Fibroblast of skin of scalp (primary cell): ENCODE measurements at regions not wholly inside any gene's neighbourhood (a gene's known extent, or its start where the extent isn't known, plus 50 kb on each side); places are given as distances from the start of the nearest gene placed in this dataset.

Experiments
- DNase-seq: peaks from one replicate; pipeline ENCODE4 v3.0.0-alpha.2; 2013

DNA sequence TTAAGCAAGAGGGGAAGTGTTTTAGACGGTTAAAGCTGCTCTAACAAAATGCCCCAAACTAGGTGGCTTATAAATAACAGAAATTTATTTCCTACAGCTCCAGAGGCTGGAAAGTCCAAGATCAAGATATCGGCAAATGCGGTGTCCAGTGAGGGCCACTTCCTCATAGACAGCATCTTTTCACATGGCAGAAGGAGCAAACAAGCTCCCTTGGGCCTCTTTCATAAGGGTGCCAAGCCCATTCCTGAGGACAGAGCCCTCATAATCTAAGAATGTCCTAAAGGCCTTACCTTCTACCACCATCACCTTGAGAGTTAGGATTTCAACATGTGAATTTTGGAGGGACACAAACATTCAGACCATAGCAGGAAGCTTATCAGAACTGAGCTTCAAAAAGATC lies 57.3 kb upstream of the PPP1CB start:
- no peak for DNase-seq

DNA sequence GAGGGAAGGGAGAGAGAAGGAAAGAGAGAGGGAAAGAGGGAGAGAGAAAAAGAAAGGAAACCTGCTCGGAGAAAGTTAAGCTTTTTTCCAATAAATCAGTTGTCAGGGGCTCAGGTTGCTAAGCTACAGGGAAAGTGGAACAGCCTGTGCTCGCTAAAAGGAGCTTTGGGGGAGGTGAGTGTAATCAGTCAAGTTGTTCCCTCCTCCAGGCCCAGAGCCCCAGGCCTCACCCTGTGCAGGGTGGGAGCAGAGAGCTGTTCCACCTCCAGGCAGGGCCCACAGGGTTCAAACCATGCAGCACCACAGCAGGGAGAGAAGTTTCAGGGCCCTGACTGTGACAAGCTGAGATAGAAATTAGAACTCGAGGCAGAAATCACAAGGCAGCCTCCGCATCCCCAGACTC lies 56.4 kb upstream of the PPP1CB start:
- DNase-seq, result no peak

DNA sequence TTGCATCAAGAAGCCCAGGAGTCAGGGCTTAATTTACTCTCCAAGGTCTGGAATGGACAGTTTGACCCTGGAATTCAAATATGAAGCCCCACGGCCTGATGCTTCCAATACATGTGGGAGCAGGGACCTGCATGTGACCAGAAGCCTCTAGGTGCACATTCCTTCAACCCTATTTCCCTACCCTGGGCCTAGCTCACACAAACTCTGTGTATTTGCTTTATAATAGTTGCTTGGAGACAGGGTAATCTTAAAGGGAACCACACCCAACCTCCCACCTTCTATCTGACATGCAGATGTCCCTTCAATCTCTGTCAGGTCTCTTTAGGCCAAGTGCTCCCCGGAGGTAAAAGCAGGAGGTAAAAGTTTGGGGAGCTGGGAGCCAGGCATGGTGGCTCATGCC lies 55.4 kb upstream of the PPP1CB start:
- no peak for DNase-seq

GRCh38 chr2:28697602-28698149 lies 54.0 kb upstream of the PPP1CB start:
- DNase-seq, result peak; percentile 34

DNA sequence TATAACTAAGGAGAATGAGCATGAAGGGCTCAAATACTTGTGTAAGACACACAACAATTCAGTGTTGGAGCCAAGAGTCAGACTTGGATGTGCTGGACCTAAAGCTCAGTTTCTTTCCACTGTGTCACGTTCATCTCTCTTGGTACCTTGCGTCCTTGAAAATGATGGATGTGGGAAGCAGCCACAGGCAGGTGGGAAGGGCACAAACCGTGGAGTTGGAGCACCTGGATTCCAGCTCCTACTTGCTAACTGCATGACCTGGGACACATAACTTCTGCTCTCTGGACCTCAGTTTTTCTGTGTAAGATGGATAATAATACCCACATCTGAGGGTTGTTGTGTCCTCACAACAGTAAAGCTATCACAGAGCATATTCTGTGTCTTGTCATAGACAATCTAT lies 53.1 kb upstream of the PPP1CB start:
- no peak for DNase-seq
